ENCODE measurements at regions not wholly inside any gene's neighbourhood (a gene's known extent, or its start where the extent isn't known, plus 50 kb on each side); places are given as distances from the start of the nearest gene placed in this dataset.
"Not testable (repeated sequence)": the region's sequence is repeated elsewhere in the genome, so short reads cannot be mapped to it uniquely, and the experiment has no call there.

GRCh38 chr10:109809954-109810353 lies 113.4 kb downstream of the XPNPEP1 start:
- not testable (repeated sequence) for DNase-seq

DNA sequence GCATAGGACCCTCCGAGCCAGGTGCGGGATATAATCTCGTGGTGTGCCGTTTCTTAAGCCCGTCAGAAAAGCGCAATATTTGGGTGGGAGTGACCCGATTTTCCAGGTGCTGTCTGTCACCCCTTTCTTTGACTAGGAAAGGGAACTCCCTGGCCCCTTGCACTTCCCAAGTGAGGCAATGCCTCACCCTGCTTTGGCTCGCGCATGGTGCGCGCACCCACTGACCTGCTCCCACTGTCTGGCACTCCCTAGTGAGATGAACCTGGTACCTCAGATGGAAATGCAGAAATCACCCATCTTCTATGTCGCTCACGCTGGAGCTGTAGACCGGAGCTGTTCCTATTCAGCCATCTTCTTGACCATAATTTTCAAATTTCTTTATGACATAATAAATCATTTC lies 122.1 kb downstream of the XPNPEP1 start:
- DNase-seq = not testable (repeated sequence)

- no peak for DNase-seq
These were observed 132.7 kb downstream of the XPNPEP1 start for GRCh38 chr10:109790647-109791046.

DNA sequence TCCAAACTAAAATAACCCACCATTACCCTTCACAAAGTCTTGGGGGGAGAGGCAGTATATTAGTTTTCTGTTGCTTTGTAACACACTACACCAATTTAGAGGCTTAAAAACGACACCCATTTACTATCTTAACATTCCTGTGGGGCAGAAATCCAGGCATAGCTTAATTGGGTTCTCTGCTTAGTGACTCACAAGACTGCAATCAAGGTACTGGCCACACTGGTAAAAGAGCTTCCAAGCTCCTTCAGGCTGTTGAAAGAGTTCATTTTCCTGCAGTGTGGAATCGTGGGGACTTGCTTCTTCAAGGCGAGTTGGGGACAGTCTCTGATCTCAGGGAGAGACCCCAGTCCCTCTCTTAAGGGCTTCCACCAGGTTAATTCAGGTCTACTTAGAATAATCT lies 139.1 kb downstream of the XPNPEP1 start:
- DNase-seq = no peak

DNA sequence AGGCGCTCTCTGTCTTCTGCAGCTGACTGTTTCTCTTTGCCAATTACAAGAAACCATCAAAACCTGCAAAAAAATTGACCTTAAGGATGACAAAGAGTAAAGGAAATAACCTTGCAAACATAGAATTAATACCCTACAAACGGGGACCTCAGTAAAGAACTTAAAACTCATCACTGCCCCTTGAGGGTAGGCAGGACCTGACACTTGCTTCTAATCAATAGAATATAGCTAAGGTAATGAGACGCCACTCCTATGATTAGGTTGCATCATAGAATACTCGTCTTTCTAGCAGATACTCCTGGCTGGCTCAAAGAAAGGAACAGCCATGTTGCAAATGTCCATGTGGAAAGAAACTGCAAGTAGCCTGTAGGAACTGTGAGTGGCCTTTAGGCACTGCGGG lies 140.0 kb downstream of the XPNPEP1 start:
- no peak for DNase-seq

DNA sequence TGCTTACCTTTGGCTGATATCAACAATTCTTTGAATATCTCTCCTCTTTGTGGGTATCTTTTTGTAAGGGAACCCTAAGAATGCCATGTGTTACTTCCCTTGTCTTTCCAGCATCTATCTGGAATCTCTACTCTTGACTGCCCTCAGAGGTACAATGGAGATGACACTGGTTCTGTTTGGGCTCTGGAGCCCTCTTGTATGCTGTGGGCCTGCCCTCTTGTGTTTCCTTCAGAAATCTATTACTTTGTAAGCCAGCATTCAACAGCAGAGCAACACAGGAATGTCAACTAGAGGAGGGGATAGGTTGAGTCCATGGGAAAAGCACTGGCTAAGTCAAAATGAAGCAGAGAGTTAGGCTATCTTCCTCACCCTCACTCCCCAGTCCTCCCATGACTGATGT lies 142.3 kb downstream of the XPNPEP1 start:
- DNase-seq = no peak

DNA sequence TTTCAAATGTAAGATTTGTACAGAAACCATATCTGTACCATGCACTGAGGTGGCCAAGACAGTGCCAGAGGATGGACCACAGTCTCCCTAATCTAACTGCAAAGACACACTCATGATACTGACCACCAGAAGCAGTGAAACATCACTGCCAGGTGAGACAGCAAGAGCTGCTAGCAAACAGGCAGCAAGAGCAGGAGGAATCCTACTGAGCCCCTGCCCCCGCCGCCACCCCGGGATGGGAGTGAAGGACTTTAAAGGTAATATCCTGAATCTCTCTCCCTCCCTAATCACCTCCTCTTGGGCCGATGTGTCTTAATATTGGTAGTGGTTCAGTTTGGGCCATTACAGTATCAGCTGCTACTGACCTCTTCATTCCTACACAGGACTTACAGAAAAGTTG lies 144.3 kb downstream of the XPNPEP1 start:
- no peak for DNase-seq

GRCh38 chr10:109774121-109774440 lies 149.2 kb downstream of the XPNPEP1 start:
- DNase-seq = no peak

GRCh38 chr10:109773288-109774120 lies 149.8 kb downstream of the XPNPEP1 start:
- peak; percentile 65 for DNase-seq

- DNase-seq = no peak
These were observed 152.6 kb downstream of the XPNPEP1 start for GRCh38 chr10:109770663-109771062.

DNA sequence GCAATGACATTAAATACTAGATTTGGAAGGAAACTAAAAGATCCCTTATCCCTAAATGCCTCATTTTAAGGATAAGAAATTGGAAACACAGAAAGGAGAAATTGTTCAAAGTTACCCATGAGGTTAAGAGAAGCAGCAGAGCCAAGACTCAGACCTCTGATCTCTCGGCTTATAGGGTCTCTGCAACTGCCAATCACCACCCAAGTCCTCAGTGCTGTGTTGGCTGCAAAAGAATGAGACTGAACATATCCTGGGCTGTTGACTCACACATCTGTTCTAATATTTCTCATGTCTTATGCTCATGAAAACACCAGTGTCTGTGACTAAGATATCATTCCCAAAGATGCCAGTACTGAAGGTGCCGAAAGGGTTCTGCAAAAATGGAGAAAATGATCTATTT lies 153.3 kb downstream of the XPNPEP1 start:
- no peak for DNase-seq

DNA sequence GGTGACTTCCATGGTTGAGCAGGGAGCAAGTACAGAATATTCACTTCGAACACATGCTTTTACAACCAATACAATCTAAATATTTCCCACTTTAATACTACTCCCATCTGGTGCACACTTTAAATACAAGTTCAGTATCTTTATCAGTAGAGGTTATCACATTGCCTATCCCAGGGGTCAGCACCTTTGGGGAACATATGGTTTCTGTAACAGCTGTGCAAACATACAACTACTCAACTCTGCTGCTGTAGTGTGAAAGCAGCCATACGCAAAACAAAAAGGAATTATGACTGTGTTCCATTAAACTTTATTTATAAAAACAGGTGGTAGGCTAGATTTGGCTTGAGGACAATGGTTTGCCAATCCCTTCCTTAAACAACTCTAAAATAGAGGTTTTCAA lies 157.5 kb downstream of the XPNPEP1 start:
- no peak for DNase-seq

GRCh38 chr10:109762555-109762954 lies 160.8 kb downstream of the XPNPEP1 start:
- no peak for DNase-seq

DNA sequence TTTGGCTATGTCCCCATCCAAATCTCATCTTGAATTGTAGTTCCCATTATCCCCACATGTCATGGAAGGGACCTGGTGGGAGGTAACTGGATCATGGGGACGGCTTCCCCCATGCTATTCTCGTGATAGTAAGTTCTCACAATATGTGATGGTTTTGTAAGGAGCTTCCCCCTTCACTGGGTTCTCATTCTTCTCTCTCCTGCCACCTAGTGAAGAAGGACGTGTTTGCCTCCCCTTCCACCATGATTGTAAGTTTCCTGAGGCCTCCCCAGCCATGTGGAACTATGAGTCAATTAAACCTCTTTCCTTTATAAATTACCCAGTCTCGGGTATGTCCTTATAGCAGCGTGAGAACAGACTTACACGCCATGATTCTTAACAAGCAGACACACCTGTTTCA lies 165.6 kb downstream of the XPNPEP1 start:
- peak; percentile 5 for DNase-seq

- DNase-seq = no peak
These were observed 176.4 kb downstream of the XPNPEP1 start for GRCh38 chr10:109746861-109747260.

DNA sequence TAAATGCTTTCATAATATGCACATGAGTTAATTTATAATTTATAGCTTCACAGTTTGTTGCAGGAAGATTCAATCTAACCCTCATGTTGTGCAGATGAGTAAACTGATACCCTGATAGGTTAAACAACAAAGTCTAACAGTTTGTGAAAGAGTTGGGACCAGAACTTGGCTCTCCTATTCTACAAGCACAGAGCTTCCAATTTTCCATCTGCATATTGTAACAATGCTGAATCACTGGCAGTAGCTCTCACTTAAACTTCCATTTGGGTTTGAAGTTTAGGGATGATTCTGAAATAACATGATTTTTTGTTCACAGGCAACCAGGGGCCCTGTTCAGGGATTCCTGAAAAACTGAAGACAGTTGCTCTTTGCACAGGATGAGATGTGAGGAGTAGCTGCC lies 179.3 kb downstream of the XPNPEP1 start:
- DNase-seq = no peak

DNA sequence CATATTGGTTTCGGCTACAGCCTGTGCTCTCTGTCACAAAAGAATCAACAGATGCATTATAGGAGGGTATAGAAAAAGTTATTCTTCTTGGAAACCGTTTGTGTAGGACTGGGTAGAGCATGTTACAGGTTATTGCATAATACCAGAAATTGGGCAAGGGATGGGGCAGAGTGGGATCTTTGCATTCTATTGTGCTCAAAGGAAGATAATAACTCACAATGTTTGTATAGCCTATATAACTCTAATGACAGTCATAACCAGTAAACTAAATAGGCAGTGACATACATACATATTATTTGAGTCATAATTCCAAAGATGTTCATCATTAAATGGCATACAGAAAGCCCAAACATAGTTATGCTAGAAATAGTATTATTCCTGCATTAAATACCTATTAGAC lies 179.7 kb downstream of the XPNPEP1 start:
- no peak for DNase-seq

GRCh38 chr10:109743146-109743545 lies 180.2 kb downstream of the XPNPEP1 start:
- DNase-seq = no peak

GRCh38 chr10:109741712-109742111 lies 181.6 kb downstream of the XPNPEP1 start:
- no peak for DNase-seq

DNA sequence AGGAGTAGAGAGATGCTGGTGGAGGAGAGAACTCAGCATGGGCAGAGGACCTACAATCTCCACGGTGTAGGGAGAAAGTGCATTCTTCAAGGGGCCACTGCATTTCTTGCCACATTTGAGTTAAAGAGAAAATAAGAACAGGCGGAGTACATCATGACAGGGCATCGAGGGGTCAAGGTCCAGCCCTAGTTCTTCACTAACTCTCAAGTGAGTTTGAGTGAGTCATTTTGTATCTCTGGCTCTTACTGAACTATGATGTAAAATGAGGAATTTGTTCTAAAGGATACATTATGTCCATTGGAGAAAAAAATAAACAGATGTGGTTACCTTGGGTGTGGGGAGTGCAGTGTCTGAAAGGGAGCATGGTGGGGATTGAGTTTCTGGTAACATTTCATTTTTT lies 182.9 kb downstream of the XPNPEP1 start:
- no peak for DNase-seq

- DNase-seq = no peak
These were observed 185.7 kb downstream of the XPNPEP1 start for GRCh38 chr10:109737626-109738025.

GRCh38 chr10:109737009-109737408 lies 186.3 kb downstream of the XPNPEP1 start:
- no peak for DNase-seq

GRCh38 chr10:109735776-109736175 lies 187.5 kb downstream of the XPNPEP1 start:
- no peak for DNase-seq

- DNase-seq = no peak
These were observed 190.9 kb downstream of the XPNPEP1 start for GRCh38 chr10:109732254-109732965.

DNA sequence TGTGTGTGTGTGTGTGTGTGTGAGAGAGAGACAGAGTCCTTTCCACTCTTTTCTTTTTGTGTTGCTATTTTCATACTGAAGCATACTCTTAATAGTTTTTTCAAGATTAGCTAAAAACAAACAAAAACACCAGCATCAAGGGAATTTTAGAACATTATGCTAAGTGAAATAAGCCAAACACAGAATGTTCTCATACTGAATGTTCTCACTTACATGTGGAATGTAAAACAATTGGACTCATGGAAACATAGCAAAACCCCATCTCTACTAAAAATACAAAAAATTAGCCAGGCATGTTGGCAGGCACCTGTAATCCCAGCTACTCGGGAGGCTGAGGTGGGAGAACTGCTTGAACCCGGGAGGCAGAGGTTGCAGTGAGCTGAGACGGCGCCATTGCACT lies 193.4 kb downstream of the XPNPEP1 start:
- not testable (repeated sequence) for DNase-seq

Measured in hematopoietic multipotent progenitor cell treated with erythropoietin and hydrocortisone succinate and interleukin-3 and kit ligand, for 4 days (in vitro differentiated cells).